SK-N-SH treated with all-trans-retinoic acid at 6 μM for 48 hours (cell line): ENCODE measurements at regions not wholly inside any gene's neighbourhood (a gene's known extent, or its start where the extent isn't known, plus 50 kb on each side); places are given as distances from the start of the nearest gene placed in this dataset.

Experiments used
- RARB ChIP-seq: fragments of 250-450 bp; sonication (Bioruptor Pico); IDR thresholded peaks from 2 replicates; pipeline ENCODE4 v1.8.0; 2021; ENCODE audit warnings: mild to moderate bottlenecking, moderate library complexity
- TOX ChIP-seq: fragments of 250-450 bp; sonication (Bioruptor Pico); IDR thresholded peaks from 2 replicates; pipeline ENCODE4 v1.8.0; 2021; ENCODE audit warnings: mild to moderate bottlenecking, moderate library complexity, borderline replicate concordance
- ZC3H10 ChIP-seq: fragments of 250-450 bp; sonication (Bioruptor Pico); IDR thresholded peaks from 2 replicates; pipeline ENCODE4 v1.5.1; 2021; ENCODE audit warnings: mild to moderate bottlenecking, moderate library complexity
- ZNF70 ChIP-seq: fragments of 450-650 bp; formaldehyde crosslinking; IDR thresholded peaks from 2 replicates; pipeline ENCODE4 v1.5.0; 2020; ENCODE audit warnings: mild to moderate bottlenecking, moderate library complexity
- TF ChIP-seq, protein P1 (sequence below): fragments of 250-450 bp; sonication (Bioruptor Pico); IDR thresholded peaks from 2 replicates; pipeline ENCODE4 v1.8.0; 2021; ENCODE audit warnings: low read depth, mild to moderate bottlenecking, moderate library complexity, borderline replicate concordance

DNA sequence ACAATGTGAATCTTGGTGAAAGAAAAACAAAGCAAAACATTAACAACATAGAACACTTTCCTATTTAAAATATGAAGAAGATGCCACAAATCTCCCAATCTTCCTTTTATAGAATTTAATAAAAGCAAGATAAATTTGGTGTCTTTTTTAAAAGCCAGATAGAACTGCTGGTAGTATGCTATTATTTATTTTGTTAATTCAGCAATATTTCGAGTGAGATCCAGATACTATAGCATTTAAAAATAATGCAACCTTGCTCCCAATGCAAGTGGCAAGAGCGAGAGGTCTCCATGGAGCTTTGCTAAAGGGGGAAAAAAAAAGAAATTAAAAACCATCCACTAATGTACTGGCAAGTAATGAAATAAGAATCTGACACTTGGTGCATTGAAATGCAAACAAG, 121.8 kb downstream of the IL20RB start:
- no peak for TF ChIP-seq RARB (CRISPR knock-in tag)
- TF ChIP-seq ZC3H10 (CRISPR knock-in tag): no peak
- TF ChIP-seq TOX (CRISPR knock-in tag): no peak
- no peak for TF ChIP-seq ZNF70 (CRISPR knock-in tag)
- TF ChIP-seq, protein P1, sequence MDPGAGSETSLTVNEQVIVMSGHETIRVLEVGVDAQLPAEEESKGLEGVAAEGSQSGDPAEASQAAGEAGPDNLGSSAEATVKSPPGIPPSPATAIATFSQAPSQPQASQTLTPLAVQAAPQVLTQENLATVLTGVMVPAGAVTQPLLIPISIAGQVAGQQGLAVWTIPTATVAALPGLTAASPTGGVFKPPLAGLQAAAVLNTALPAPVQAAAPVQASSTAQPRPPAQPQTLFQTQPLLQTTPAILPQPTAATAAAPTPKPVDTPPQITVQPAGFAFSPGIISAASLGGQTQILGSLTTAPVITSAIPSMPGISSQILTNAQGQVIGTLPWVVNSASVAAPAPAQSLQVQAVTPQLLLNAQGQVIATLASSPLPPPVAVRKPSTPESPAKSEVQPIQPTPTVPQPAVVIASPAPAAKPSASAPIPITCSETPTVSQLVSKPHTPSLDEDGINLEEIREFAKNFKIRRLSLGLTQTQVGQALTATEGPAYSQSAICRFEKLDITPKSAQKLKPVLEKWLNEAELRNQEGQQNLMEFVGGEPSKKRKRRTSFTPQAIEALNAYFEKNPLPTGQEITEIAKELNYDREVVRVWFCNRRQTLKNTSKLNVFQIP (CRISPR knock-in tag): no peak
